Tibial nerve (tissue), 3 donors: ENCODE measurements at regions not wholly inside any gene's neighbourhood (a gene's known extent, or its start where the extent isn't known, plus 50 kb on each side); places are given as distances from the start of the nearest gene placed in this dataset.

ENCODE experiments used
- POLR2A ChIP-seq, 2 donors: fragments of 450-650 bp; IDR thresholded peaks; one replicate each; pipeline ENCODE4 v1.6.1; 2017; ENCODE audit warnings: antibody characterized with exemption in 2 of 2, mild to moderate bottlenecking in 2 of 2, moderate library complexity in 2 of 2
- TF ChIP-seq, protein P1 (sequence below), 5 experiments: fragments of 200-600 bp in 3 of 5; fragments of 450-650 bp in 2 of 5; sonication (generic) in 3 of 5; IDR thresholded peaks; one replicate each; pipeline ENCODE4 v1.5.1; 2016 to 2019; ENCODE audit warnings: antibody characterized with exemption in 5 of 5, mild to moderate bottlenecking in 3 of 5, moderate library complexity in 2 of 5

DNA sequence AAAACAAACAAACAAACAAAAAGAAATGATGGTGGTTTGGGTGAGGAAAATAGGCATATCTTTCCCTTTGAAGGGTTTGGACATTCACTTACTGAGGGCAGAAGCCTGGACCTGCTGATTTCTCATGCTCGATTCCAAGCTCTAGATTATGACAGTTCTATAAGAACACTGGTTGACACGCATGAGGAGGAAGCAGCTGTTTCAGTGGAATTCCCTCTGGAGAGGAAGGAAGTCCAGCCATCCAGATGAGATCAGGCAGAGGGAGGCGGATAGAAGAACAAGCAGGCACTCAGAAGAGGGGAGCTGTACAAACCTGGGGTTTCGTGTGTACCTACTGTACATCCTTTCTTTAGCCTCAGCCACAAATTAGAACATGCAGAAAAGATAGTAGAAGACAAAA is 691.9 kb downstream of the INHBA start:
- TF ChIP-seq, protein P1, sequence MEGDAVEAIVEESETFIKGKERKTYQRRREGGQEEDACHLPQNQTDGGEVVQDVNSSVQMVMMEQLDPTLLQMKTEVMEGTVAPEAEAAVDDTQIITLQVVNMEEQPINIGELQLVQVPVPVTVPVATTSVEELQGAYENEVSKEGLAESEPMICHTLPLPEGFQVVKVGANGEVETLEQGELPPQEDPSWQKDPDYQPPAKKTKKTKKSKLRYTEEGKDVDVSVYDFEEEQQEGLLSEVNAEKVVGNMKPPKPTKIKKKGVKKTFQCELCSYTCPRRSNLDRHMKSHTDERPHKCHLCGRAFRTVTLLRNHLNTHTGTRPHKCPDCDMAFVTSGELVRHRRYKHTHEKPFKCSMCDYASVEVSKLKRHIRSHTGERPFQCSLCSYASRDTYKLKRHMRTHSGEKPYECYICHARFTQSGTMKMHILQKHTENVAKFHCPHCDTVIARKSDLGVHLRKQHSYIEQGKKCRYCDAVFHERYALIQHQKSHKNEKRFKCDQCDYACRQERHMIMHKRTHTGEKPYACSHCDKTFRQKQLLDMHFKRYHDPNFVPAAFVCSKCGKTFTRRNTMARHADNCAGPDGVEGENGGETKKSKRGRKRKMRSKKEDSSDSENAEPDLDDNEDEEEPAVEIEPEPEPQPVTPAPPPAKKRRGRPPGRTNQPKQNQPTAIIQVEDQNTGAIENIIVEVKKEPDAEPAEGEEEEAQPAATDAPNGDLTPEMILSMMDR (IDR thresholded peaks at IDR 0.05): no peak
- TF ChIP-seq POLR2A (IDR thresholded peaks at IDR 0.05): no peak
